ENCODE measurements at regions not wholly inside any gene's neighbourhood (a gene's known extent, or its start where the extent isn't known, plus 50 kb on each side); places are given as distances from the start of the nearest gene placed in this dataset.
"Not testable (repeated sequence)": the region's sequence is repeated elsewhere in the genome, so short reads cannot be mapped to it uniquely, and the experiment has no call there.

- TF ChIP-seq, protein P1, sequence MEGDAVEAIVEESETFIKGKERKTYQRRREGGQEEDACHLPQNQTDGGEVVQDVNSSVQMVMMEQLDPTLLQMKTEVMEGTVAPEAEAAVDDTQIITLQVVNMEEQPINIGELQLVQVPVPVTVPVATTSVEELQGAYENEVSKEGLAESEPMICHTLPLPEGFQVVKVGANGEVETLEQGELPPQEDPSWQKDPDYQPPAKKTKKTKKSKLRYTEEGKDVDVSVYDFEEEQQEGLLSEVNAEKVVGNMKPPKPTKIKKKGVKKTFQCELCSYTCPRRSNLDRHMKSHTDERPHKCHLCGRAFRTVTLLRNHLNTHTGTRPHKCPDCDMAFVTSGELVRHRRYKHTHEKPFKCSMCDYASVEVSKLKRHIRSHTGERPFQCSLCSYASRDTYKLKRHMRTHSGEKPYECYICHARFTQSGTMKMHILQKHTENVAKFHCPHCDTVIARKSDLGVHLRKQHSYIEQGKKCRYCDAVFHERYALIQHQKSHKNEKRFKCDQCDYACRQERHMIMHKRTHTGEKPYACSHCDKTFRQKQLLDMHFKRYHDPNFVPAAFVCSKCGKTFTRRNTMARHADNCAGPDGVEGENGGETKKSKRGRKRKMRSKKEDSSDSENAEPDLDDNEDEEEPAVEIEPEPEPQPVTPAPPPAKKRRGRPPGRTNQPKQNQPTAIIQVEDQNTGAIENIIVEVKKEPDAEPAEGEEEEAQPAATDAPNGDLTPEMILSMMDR (conservative IDR thresholded peaks at IDR 0.05; ENCODE audit: low read depth, low read length) = not testable (repeated sequence)
- not testable (repeated sequence) for TF ChIP-seq EZH2 (IDR thresholded peaks at IDR 0.05; ENCODE audit: borderline replicate concordance, low read depth, low read length, poor library complexity, severe bottlenecking)
These were observed 601.9 kb downstream of the RPIA start for GRCh38 chr2:89293399-89293798.

Data from A673 (cell line).